Islet of Langerhans (tissue), 1 donor: ENCODE measurements at regions not wholly inside any gene's neighbourhood (a gene's known extent, or its start where the extent isn't known, plus 50 kb on each side); places are given as distances from the start of the nearest gene placed in this dataset.
A peak's percentile ranks its signal among the peaks of the same experiment; 100 is the strongest.
"Not testable (repeated sequence)": the region's sequence is repeated elsewhere in the genome, so short reads cannot be mapped to it uniquely, and the experiment has no call there.

ENCODE experiments used
- FAIRE-seq: peaks from one replicate; lab custom pipeline; 2011; peaks lifted over from hg19 to GRCh38; lab: Jason Lieb, UNC

DNA sequence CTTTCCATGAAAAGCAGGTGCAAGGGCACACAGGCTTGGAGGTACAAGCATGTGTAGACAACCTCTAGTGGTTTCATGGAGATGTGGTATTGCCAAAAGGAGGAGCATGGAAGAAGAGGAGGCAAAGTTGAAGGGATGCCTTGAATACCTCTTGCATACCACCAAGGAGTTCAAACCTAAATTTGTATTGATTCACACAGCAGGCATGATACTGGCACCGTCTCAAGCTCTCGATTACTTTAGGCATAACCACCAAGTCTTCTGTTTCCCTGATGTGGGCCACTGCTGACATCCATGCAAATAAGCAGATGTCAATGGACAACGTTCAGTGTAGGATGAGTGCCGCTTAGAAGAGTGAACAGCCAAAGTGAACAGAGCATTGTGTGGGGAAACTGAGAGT is 87.1 kb downstream of the SCN11A start:
- FAIRE-seq, result no peak

DNA sequence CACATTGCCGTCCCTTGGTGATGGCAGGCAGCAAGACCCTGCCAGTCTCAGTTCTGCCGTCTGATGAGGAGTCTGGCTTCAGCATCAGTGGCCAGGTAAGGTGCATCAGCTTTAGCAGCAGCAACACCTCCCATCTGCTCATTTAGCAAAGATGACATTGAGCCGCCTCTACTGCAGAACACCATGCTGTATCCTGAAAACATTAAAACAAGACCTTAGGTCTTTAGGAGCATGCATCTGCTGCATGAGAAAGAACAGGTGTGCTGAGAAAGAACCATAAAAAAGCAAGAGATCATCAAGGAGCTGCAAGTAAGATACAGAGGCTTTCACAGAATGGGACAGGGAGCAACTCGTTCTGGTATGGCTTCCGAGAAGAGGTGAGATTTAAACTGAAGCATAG is 87.5 kb downstream of the SCN11A start:
- FAIRE-seq, result no peak

GRCh38 chr3:38960953-38961622 is 90.7 kb downstream of the SCN11A start:
- FAIRE-seq, result peak; percentile 82

- FAIRE-seq, result no peak
These were observed 91.6 kb downstream of the SCN11A start for GRCh38 chr3:38960042-38960622.

DNA sequence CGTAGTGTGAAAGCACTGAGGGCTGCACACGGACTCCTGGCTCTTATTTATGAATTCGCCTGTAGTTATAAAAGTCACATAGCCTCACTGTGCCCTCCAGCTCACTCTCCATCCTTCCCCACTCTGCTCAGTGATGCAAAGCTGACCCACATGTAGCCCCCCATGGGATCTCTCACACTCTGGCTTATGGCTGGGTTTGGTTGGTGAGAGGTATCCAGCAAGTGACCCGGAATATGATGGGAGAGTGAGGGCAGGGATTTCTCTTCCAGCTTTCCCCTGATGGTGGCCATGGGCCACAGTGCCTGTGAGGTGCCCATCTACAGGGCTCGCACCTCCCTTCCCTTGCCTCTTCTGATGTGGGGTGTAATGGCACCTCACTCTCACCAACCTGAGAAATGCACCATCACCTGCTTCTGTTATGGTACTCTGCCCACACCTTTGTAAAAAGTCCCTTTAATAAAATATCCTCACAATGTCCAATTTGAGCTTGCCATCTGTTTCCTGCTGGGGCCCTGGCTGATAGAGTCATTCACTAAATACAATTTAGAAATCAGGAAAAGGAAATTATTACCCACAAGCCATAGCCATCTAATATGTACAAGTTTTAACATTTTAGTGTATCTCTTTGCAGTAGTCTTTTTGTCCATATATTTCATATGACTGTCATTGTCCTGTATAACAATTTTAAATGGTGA is 93.6 kb downstream of the SCN11A start:
- no peak for FAIRE-seq

- FAIRE-seq, result no peak
These were observed 94.4 kb downstream of the SCN11A start for GRCh38 chr3:38957296-38957695.

- no peak for FAIRE-seq
These were observed 99.0 kb downstream of the SCN11A start for GRCh38 chr3:38952721-38953120.

DNA sequence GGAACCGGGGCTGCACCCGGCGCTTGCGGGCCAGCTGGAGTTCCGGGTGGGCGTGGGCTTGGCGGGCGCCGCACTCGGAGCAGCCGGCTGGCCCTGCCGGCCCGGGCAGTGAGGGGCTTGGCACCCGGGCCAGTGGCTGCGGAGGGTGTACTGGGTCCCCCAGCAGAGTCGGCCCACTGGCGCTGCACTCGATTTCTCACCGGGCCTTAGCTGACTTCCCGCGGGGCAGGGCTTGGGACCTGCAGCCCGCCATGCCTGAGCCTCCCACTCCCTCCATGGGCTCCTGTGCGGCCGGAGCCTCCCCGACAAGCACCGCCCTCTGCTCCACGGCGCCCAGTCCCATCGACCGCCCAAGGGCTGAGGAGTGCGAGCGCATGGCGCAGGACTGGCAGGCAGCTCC is 100.6 kb downstream of the SCN11A start:
- FAIRE-seq, result not testable (repeated sequence)

DNA sequence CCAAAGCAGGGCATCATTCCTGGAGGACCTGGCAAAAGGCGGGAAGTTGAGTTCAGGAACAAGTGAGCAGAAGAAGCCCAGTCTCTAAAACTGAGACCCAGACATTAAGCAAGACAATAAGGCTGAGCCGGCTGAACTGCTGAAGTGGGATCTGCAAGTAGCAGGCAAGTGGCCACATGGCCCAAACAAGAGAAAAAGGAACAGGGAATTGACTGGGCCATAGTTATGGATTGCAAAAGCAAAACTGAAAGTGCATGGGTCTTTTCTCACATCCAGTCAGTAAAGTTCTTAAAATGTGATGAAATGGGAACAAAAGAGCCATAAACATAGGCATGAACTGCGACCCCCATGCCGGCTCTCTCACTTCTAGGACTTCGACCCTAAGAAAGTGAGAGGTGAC is 101.2 kb downstream of the SCN11A start:
- FAIRE-seq, result no peak

DNA sequence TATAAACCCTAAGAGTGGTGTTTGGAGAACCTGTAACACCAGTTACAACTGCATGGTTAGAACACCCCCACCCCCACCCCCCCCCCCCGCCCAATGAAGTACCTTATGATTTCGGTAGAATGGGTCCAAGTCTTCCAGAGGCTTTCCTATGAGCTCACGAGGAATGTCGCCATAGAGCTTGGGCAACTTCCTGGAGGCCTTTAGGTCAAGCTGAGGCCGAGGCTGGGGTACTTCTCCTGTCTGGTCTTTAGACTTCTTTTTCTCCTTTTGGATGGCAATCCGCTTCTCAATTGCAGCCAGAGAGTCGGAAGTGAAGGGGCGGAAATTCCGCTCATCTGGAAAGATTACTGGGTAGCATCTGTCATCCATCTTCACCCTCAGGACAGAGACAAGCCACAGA is 101.8 kb downstream of the SCN11A start:
- FAIRE-seq, result no peak

- FAIRE-seq, result no peak
These were observed 111.3 kb downstream of the SCN11A start for GRCh38 chr3:38940394-38940793.

- FAIRE-seq, result no peak
These were observed 109.3 kb upstream of the SCN10A start for GRCh38 chr3:38925351-38925750.

GRCh38 chr3:38916706-38917105 is 100.7 kb upstream of the SCN10A start:
- no peak for FAIRE-seq

DNA sequence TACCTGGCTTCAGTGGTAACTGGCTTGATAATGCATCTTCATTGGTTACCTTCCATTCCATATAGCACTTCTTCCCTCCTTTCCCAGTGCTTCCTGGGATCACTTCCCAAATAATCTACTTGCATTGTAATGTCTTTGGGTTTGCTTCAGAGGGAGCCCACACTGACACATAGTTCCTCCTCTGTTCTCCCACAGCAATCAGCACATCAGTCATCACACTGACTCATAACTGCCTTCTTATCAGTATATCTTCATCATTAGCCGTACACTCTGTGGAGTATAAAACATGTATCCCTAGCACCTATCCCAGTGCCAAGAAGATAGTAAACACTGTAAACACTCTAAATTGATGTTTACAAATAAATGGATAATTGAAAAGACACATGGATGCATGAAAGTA is 91.4 kb upstream of the SCN10A start:
- FAIRE-seq, result no peak

- FAIRE-seq, result no peak
These were observed 74.4 kb upstream of the SCN10A start for GRCh38 chr3:38890426-38890825.

DNA sequence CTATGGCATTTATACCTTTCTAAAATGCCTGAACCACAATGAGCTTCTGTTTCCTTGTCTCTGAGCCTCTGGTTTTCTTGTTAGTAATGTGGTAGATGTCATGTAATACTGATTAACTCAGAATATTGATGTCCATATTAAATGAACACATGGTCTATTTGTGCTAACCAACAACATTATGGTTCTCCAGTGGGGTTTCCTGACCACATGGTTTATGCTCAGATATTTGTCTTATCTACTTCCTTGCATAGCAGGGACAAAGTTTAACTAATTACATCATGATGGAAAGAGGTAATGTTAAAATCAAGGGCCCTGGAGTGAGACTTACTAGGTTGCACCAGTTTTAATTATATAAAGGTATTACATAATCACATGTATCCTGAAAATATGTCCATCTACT is 62.6 kb upstream of the SCN10A start:
- FAIRE-seq, result no peak
